HG03432 (cell line): ENCODE measurements at regions not wholly inside any gene's neighbourhood (a gene's known extent, or its start where the extent isn't known, plus 50 kb on each side); places are given as distances from the start of the nearest gene placed in this dataset.

Experiments used
- ATAC-seq: cut with Tn5 transposase; IDR thresholded peaks from one replicate; pipeline ENCODE4 v1.9.1; 2021; ENCODE audit warnings: mild to moderate bottlenecking, moderate library complexity; ENCODE audit not compliant: unreplicated experiment

- ATAC-seq, result no peak
Measured at GRCh38 chr3:75985432-75985831, 200.1 kb upstream of the ZNF717 start.

- ATAC-seq, result no peak
Measured at GRCh38 chr3:76010252-76010651, 224.9 kb upstream of the ZNF717 start.

GRCh38 chr3:76011121-76011520 lies 225.8 kb upstream of the ZNF717 start:
- no peak for ATAC-seq

- ATAC-seq, result no peak
Measured at GRCh38 chr3:76015496-76015895, 230.1 kb upstream of the ZNF717 start.

- no peak for ATAC-seq
Measured at GRCh38 chr3:76016111-76016510, 230.8 kb upstream of the ZNF717 start.

GRCh38 chr3:76016769-76017439 lies 231.6 kb upstream of the ZNF717 start:
- no peak for ATAC-seq

- ATAC-seq, result no peak
Measured at GRCh38 chr3:76021376-76021775, 236.0 kb upstream of the ZNF717 start.

GRCh38 chr3:76024640-76025039 lies 239.3 kb upstream of the ZNF717 start:
- no peak for ATAC-seq

- no peak for ATAC-seq
Measured at GRCh38 chr3:76025561-76025960, 240.2 kb upstream of the ZNF717 start.

- no peak for ATAC-seq
Measured at GRCh38 chr3:76026379-76026778, 241.0 kb upstream of the ZNF717 start.

GRCh38 chr3:76028774-76029173 lies 243.4 kb upstream of the ZNF717 start:
- no peak for ATAC-seq

- ATAC-seq, result no peak
Measured at GRCh38 chr3:76034649-76035048, 249.3 kb upstream of the ZNF717 start.

- no peak for ATAC-seq
Measured at GRCh38 chr3:76035117-76035516, 249.8 kb upstream of the ZNF717 start.

- ATAC-seq, result no peak
Measured at GRCh38 chr3:76038949-76039348, 253.6 kb upstream of the ZNF717 start.

GRCh38 chr3:76039431-76039830 lies 254.1 kb upstream of the ZNF717 start:
- no peak for ATAC-seq

- ATAC-seq, result no peak
Measured at GRCh38 chr3:76040946-76041345, 255.6 kb upstream of the ZNF717 start.

- ATAC-seq, result no peak
Measured at GRCh38 chr3:76043746-76044145, 258.4 kb upstream of the ZNF717 start.

- ATAC-seq, result peak; percentile 47
Measured at GRCh38 chr3:76044601-76045600, 259.6 kb upstream of the ZNF717 start.

GRCh38 chr3:76047368-76047767 lies 262.0 kb upstream of the ZNF717 start:
- ATAC-seq, result no peak

GRCh38 chr3:76049776-76050175 lies 264.4 kb upstream of the ZNF717 start:
- ATAC-seq, result no peak

- ATAC-seq, result no peak
Measured at GRCh38 chr3:76051145-76051544, 265.8 kb upstream of the ZNF717 start.

GRCh38 chr3:76054404-76054803 lies 269.1 kb upstream of the ZNF717 start:
- no peak for ATAC-seq
